NCI-H187 (cell line): ENCODE measurements at regions not wholly inside any gene's neighbourhood (a gene's known extent, or its start where the extent isn't known, plus 50 kb on each side); places are given as distances from the start of the nearest gene placed in this dataset.
"Not testable (repeated sequence)": the region's sequence is repeated elsewhere in the genome, so short reads cannot be mapped to it uniquely, and the experiment has no call there.

ENCODE experiments used
- DNase-seq, 2 experiments: peaks; one replicate each; lab custom pipeline; 2025; lab: John Stamatoyannopoulos, UW

GRCh38 chr6:81105998-81106397 is 646.5 kb downstream of the TENT5A start:
- no peak for DNase-seq

- no peak for DNase-seq
Observed at GRCh38 chr6:81098109-81098814, 654.2 kb downstream of the TENT5A start.

- DNase-seq, result not testable (repeated sequence)
Observed at GRCh38 chr6:81096464-81096863, 656.0 kb downstream of the TENT5A start.

- DNase-seq, result no peak
Observed at GRCh38 chr6:81093051-81093450, 659.4 kb downstream of the TENT5A start.

GRCh38 chr6:81088145-81088544 is 664.3 kb downstream of the TENT5A start:
- DNase-seq, result no peak

GRCh38 chr6:81086991-81087390 is 665.5 kb downstream of the TENT5A start:
- no peak for DNase-seq

GRCh38 chr6:81085431-81085790 is 667.1 kb downstream of the TENT5A start:
- no peak for DNase-seq

- DNase-seq, result no peak
Observed at GRCh38 chr6:81084776-81085430, 667.6 kb downstream of the TENT5A start.

GRCh38 chr6:81075974-81076373 is 676.5 kb downstream of the TENT5A start:
- no peak for DNase-seq

GRCh38 chr6:81073318-81073717 is 679.2 kb downstream of the TENT5A start:
- no peak for DNase-seq

GRCh38 chr6:81071121-81071520 is 681.4 kb downstream of the TENT5A start:
- no peak for DNase-seq

GRCh38 chr6:81067057-81067456 is 685.4 kb downstream of the TENT5A start:
- no peak for DNase-seq

GRCh38 chr6:81063891-81064290 is 688.6 kb downstream of the TENT5A start:
- DNase-seq, result no peak

- DNase-seq, result no peak
Observed at GRCh38 chr6:81054036-81054435, 698.4 kb downstream of the TENT5A start.

- no peak for DNase-seq
Observed at GRCh38 chr6:81051952-81052351, 700.5 kb downstream of the TENT5A start.

- DNase-seq, result no peak
Observed at GRCh38 chr6:81049425-81050042, 702.9 kb downstream of the TENT5A start.

- no peak for DNase-seq
Observed at GRCh38 chr6:81031416-81031815, 721.1 kb downstream of the TENT5A start.

- DNase-seq, result no peak
Observed at GRCh38 chr6:81026041-81026553, 726.4 kb downstream of the TENT5A start.

GRCh38 chr6:81023709-81024108 is 728.8 kb downstream of the TENT5A start:
- DNase-seq, result no peak

- DNase-seq, result no peak
Observed at GRCh38 chr6:81023007-81023582, 729.4 kb downstream of the TENT5A start.

GRCh38 chr6:81017586-81017985 is 734.9 kb downstream of the TENT5A start:
- not testable (repeated sequence) for DNase-seq

- no peak for DNase-seq
Observed at GRCh38 chr6:81003894-81004293, 748.6 kb downstream of the TENT5A start.

- DNase-seq, result no peak
Observed at GRCh38 chr6:81003156-81003555, 749.3 kb downstream of the TENT5A start.
